Peyer's patch (tissue), 4 donors: ENCODE measurements at regions not wholly inside any gene's neighbourhood (a gene's known extent, or its start where the extent isn't known, plus 50 kb on each side); places are given as distances from the start of the nearest gene placed in this dataset.

ENCODE experiments used
- POLR2A ChIP-seq, 2 donors: fragments of 450-650 bp; IDR thresholded peaks; one replicate each; pipeline ENCODE4 v1.5.1; 2017; ENCODE audit warnings: antibody characterized with exemption in 2 of 2, mild to moderate bottlenecking in 2 of 2, moderate library complexity in 2 of 2
- TF ChIP-seq, protein P1 (sequence below), 6 experiments: fragments of 450-650 bp in 4 of 6; fragments of 200-600 bp in 2 of 6; sonication (generic) in 1 of 6; IDR thresholded peaks; one replicate each; pipeline ENCODE4 v1.5.1; 2017 to 2019; ENCODE audit warnings: antibody characterized with exemption in 6 of 6, mild to moderate bottlenecking in 3 of 6, moderate library complexity in 1 of 6

- TF ChIP-seq, protein P1, sequence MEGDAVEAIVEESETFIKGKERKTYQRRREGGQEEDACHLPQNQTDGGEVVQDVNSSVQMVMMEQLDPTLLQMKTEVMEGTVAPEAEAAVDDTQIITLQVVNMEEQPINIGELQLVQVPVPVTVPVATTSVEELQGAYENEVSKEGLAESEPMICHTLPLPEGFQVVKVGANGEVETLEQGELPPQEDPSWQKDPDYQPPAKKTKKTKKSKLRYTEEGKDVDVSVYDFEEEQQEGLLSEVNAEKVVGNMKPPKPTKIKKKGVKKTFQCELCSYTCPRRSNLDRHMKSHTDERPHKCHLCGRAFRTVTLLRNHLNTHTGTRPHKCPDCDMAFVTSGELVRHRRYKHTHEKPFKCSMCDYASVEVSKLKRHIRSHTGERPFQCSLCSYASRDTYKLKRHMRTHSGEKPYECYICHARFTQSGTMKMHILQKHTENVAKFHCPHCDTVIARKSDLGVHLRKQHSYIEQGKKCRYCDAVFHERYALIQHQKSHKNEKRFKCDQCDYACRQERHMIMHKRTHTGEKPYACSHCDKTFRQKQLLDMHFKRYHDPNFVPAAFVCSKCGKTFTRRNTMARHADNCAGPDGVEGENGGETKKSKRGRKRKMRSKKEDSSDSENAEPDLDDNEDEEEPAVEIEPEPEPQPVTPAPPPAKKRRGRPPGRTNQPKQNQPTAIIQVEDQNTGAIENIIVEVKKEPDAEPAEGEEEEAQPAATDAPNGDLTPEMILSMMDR (IDR thresholded peaks at IDR 0.05): no peak
- no peak for TF ChIP-seq POLR2A (IDR thresholded peaks at IDR 0.05)
Observed at GRCh38 chr12:63021116-63021515, 86.2 kb upstream of the PPM1H start.
